ENCODE measurements at regions not wholly inside any gene's neighbourhood (a gene's known extent, or its start where the extent isn't known, plus 50 kb on each side); places are given as distances from the start of the nearest gene placed in this dataset.

GRCh38 chr9:4932681-4933080 lies 52.4 kb upstream of the JAK2 start:
- Histone ChIP-seq H3K27me3 (no peaks in the 10 kb centered on the region), H3K4me1 (no peaks in the 10 kb centered on the region), H3K36me3 (replicated peaks in 1 of 2; ENCODE audit: insufficient read depth in 1 of 2, low read depth in 2 of 2) (no peaks in the 10 kb centered on the region), H3K4me3 (no peak overlapping the region), H3K27ac (no peak overlapping the region), H3K9me3 (no peaks in the 10 kb centered on the region)
- DNase-seq: no peak
- ATAC-seq: no peak
- WGBS, 2 donors: 93 to 95% methylated on average over 4 of the region's 4 CpGs
- intact Hi-C loops (cut with DNase I): no loop called here
- TF ChIP-seq POLR2A (IDR thresholded peaks at IDR 0.05): no peak
- TF ChIP-seq, protein P1, sequence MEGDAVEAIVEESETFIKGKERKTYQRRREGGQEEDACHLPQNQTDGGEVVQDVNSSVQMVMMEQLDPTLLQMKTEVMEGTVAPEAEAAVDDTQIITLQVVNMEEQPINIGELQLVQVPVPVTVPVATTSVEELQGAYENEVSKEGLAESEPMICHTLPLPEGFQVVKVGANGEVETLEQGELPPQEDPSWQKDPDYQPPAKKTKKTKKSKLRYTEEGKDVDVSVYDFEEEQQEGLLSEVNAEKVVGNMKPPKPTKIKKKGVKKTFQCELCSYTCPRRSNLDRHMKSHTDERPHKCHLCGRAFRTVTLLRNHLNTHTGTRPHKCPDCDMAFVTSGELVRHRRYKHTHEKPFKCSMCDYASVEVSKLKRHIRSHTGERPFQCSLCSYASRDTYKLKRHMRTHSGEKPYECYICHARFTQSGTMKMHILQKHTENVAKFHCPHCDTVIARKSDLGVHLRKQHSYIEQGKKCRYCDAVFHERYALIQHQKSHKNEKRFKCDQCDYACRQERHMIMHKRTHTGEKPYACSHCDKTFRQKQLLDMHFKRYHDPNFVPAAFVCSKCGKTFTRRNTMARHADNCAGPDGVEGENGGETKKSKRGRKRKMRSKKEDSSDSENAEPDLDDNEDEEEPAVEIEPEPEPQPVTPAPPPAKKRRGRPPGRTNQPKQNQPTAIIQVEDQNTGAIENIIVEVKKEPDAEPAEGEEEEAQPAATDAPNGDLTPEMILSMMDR (IDR thresholded peaks at IDR 0.05): no peak

DNA sequence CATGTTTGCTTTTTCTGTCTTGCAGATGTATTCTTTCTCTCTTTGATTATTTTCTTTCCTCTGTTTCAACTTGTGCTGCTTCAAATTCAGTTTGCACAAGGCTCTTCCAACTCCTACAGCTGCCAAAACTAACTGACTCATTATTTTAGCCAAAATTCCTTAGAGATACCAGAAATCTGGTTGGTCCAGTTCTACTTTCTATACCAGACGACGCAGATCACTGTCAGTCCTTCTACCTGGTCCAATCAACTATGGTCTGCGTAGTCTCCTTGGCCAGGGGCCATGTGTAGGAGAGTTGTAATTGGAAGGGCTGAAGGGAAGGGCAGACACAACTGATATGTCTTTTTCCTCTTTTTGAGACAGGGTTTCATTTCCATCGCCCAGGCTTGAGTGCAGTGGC lies 51.9 kb upstream of the JAK2 start:
- H3K27ac ChIP-seq: no peak overlapping the region
- no peaks in the 10 kb centered on the region for H3K36me3 ChIP-seq (replicated peaks in 1 of 2; ENCODE audit: insufficient read depth in 1 of 2, low read depth in 2 of 2)
- H3K27me3 ChIP-seq: no peaks in the 10 kb centered on the region
- DNase-seq (no peak), ATAC-seq (no peak)
- H3K9me3 ChIP-seq: no peaks in the 10 kb centered on the region
- WGBS, 2 donors: 62% methylated on average over 4 of the region's 4 CpGs
- no peaks in the 10 kb centered on the region for H3K4me1 ChIP-seq
- TF ChIP-seq POLR2A (IDR thresholded peaks at IDR 0.05): no peak
- TF ChIP-seq, protein P1 (IDR thresholded peaks at IDR 0.05): no peak
- intact Hi-C loops (cut with DNase I): no loop called here
- no peak overlapping the region for H3K4me3 ChIP-seq

GRCh38 chr9:4933861-4934260 lies 51.2 kb upstream of the JAK2 start:
- H3K27me3 ChIP-seq: no peaks in the 10 kb centered on the region
- H3K27ac ChIP-seq: no peak overlapping the region
- no peak for TF ChIP-seq POLR2A (IDR thresholded peaks at IDR 0.05)
- TF ChIP-seq, protein P1 (IDR thresholded peaks at IDR 0.05): no peak
- DNase-seq (no peak), ATAC-seq (no peak)
- WGBS, 2 donors: 90 to 100% methylated on average over 1 to 2 of the region's 2 CpGs
- intact Hi-C loops (cut with DNase I): no loop called here
- H3K4me1 ChIP-seq: no peaks in the 10 kb centered on the region
- no peaks in the 10 kb centered on the region for H3K36me3 ChIP-seq (replicated peaks in 1 of 2; ENCODE audit: insufficient read depth in 1 of 2, low read depth in 2 of 2)
- no peak overlapping the region for H3K4me3 ChIP-seq
- no peaks in the 10 kb centered on the region for H3K9me3 ChIP-seq

DNA sequence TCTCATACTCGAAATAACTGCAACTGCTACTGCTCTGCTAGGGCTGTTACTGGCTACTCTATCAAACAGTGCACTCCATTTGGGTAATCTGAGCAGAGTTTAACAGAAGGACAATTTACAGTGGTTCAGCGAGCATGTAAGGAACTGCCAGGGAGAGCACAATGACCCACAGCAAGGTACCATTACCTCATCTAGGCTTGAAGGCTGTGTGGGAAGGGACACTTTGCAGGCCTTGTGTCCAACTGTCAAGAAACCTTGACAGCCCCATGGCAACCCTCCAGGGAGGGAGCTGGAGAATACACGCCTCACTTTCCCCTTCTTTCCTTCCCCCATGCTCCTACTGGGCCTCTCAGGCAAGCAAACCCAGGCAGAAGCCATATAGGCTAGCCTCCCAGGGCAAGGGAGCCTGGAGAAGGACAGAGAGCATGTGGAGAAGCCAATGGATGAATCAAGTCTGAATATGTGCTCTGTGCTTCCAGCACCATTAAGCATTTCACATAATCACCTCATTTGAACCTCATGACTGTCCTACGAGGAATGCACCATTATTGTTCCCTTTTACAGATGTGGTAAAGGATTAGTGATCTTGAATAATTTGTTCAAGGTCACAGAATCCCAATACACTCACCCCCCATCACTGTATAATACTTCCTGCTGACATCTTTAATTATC lies 49.9 kb upstream of the JAK2 start:
- DNase-seq (no peak), ATAC-seq (no peak)
- Histone ChIP-seq H3K27ac (no peak overlapping the region), H3K27me3 (no peaks in the 10 kb centered on the region), H3K9me3 (no peaks in the 10 kb centered on the region), H3K4me1 (peaks cover 3% of the 10 kb centered on the region), H3K36me3 (replicated peaks in 1 of 2; ENCODE audit: insufficient read depth in 1 of 2, low read depth in 2 of 2) (no peaks in the 10 kb centered on the region), H3K4me3 (no peak overlapping the region)
- 69 to 86% methylated on average over 4 of the region's 4 CpGs for WGBS, 2 donors
- no peak for TF ChIP-seq POLR2A (IDR thresholded peaks at IDR 0.05)
- TF ChIP-seq, protein P1 (IDR thresholded peaks at IDR 0.05): no peak
- intact Hi-C loops (cut with DNase I): no loop called here
